ENCODE measurements at regions not wholly inside any gene's neighbourhood (a gene's known extent, or its start where the extent isn't known, plus 50 kb on each side); places are given as distances from the start of the nearest gene placed in this dataset.
"Not testable (repeated sequence)": the region's sequence is repeated elsewhere in the genome, so short reads cannot be mapped to it uniquely, and the experiment has no call there.

DNA sequence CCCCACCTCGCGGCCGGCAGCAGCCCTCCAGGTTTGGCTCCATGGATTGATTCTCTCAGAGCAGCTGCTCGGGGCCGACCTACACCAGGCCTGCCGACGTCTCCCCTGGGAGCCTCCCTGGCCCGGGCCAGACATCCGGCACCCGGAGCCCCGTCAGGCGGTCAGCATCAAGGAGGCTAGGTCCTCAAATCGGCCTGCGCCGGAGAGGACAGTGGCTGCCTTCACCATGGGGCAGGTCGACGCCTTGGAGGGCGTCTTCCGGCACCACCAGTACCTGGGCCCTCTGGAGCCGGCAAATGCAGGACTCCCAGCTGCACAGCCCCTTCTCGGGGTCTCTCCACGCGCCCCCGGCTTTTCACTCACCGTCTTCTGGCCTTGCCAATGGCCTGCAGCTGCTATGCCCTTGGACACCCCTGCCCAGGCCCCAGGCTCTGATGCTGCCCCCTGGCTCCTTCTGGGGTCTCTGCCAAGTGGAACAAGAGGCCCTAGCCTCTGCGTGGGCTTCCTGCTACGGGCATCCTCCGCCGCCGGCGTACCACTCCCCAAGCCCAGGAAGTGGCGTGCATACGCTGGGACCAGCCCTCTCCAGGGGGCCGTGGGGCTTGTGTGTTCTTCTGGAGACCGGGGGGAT is 341.8 kb downstream of the MAGEB5 start:
- TF ChIP-seq, protein P1, sequence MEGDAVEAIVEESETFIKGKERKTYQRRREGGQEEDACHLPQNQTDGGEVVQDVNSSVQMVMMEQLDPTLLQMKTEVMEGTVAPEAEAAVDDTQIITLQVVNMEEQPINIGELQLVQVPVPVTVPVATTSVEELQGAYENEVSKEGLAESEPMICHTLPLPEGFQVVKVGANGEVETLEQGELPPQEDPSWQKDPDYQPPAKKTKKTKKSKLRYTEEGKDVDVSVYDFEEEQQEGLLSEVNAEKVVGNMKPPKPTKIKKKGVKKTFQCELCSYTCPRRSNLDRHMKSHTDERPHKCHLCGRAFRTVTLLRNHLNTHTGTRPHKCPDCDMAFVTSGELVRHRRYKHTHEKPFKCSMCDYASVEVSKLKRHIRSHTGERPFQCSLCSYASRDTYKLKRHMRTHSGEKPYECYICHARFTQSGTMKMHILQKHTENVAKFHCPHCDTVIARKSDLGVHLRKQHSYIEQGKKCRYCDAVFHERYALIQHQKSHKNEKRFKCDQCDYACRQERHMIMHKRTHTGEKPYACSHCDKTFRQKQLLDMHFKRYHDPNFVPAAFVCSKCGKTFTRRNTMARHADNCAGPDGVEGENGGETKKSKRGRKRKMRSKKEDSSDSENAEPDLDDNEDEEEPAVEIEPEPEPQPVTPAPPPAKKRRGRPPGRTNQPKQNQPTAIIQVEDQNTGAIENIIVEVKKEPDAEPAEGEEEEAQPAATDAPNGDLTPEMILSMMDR (IDR thresholded peaks at IDR 0.05; ENCODE audit: control insufficient read depth, insufficient read depth, low read depth, low read length, missing control alignments): no peak
- DNase-seq (ENCODE audit: low read depth): no peak
- no peak overlapping the region for H3K4me3 ChIP-seq (ENCODE audit: control insufficient read depth, low read depth, low read length)

DNA sequence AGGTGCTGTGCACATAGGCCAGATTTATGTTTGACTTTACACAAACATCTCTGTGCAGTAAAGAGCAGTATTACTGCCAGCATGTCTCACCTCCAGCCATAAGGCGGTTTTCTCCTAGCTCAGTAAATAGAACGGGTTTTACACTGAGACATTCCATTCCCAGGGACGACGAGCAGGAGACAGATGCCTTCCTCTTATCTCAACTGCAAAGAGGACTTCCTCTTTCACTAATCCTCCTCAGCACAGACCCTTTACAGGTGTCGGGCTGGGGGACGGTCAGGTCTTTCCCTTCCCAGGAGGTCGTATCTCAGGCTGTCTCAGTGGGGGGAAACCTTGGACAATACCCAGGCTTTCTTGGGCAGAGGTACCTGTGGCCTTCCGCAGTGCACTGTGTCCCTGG is 309.8 kb downstream of the MAGEB5 start:
- DNase-seq (ENCODE audit: low read depth); H3K4me3 ChIP-seq (ENCODE audit: control insufficient read depth, low read depth, low read length): not testable (repeated sequence)

DNA sequence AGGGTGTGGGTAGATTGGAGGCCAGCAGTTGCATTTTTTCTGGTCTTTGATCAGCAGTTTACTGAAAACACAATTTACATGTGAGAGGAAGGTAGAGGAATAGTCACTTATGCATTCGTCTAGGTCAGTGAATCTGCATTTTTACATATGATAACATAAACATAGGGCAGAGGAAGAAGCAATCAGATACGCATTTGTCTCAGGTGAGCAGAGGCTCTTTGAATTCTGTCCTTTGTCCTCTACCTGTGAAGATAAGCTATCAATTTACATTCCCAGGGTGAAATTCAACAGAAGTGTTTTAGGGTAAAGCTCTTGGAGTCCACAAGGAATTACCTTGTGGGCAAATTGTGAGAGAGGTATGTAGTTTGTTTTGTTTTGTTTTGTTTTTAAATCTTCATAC is 306.5 kb downstream of the MAGEB5 start:
- TF ChIP-seq, protein P1 (IDR thresholded peaks at IDR 0.05; ENCODE audit: control insufficient read depth, insufficient read depth, low read depth, low read length, missing control alignments): no peak
- no peak overlapping the region for H3K4me3 ChIP-seq (ENCODE audit: control insufficient read depth, low read depth, low read length)
- no peak for DNase-seq (ENCODE audit: low read depth)

DNA sequence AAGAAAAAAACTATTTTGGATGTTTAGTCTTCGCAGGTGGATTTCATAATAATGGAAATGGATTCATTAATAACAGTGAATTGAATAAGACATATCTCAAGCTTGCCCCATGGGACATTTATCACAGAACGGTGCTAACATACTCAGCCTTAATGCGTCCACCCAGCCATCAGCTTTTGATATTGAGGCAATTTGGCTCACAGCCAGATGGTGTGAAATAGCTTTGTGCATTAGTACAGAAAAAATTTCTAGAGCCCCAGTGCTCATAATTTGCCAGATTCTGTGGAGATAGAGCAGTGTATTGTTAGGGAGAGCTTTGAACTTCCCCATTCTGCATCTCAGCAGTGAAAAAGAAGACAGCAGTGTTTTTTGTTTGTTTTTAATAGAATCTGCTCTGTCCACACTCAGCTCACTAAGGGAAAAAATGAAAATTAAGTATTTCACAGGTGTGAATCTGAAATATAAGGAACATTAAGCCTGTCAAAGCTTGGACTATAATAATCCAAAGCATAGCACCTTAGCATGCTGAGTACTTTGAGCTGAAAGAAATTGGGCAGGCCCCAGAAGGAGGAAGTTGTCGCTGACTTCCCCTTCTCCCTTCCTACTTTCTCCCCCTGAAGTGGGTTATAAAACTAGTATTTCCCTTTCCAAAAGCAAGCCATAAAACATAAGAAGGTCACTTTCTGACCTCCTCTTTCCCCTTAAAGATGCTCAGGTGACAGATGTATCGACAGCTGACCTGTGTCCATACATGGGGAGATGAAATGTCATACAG is 295.8 kb downstream of the MAGEB5 start:
- no peak overlapping the region for H3K4me3 ChIP-seq (ENCODE audit: control insufficient read depth, low read depth, low read length)
- TF ChIP-seq, protein P1 (IDR thresholded peaks at IDR 0.05; ENCODE audit: control insufficient read depth, insufficient read depth, low read depth, low read length, missing control alignments): no peak
- DNase-seq (ENCODE audit: low read depth): no peak

DNA sequence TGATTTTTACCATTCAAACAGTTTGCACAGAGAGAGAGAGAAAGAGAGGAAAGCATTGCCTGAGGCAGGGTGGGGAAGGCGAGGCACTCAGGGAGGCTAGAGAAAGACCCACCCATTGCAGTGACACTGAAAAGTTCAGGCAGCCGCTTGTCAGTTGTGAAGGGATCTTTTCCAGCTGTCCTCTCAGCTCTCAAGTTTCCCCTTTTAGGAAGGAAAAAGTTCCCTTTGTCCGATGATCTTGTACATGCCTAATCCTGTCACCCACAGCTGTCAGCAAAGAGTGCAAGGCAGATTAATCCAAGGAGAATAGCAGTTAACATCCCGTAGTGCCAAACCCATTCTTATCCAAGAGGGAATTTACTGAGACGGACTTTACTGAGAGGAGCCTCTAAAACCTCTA is 255.0 kb downstream of the MAGEB5 start:
- H3K4me3 ChIP-seq (ENCODE audit: control insufficient read depth, low read depth, low read length): no peak overlapping the region
- no peak for DNase-seq (ENCODE audit: low read depth)
- TF ChIP-seq, protein P1 (IDR thresholded peaks at IDR 0.05; ENCODE audit: control insufficient read depth, insufficient read depth, low read depth, low read length, missing control alignments): no peak

DNA sequence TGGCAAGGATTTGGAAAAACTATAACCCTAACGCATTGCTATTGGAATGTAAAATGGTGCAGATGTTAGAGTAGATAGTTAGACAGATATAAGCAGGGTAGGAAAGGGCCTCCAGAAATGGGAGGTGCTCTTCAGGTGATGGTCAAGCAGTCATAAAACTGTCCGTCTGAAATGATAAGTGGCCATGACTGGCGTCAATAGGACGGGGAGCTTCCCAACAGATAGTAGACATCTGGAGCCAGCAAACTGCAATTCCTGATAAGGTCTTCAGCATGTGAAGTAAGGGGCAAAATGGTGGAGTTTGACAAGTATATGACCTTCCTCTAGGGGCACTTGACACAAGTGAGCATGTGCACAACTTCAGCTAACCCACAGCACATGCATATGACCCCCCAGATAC is 250.4 kb downstream of the MAGEB5 start:
- no peak overlapping the region for H3K4me3 ChIP-seq (ENCODE audit: control insufficient read depth, low read depth, low read length)
- TF ChIP-seq, protein P1 (IDR thresholded peaks at IDR 0.05; ENCODE audit: control insufficient read depth, insufficient read depth, low read depth, low read length, missing control alignments): no peak
- no peak for DNase-seq (ENCODE audit: low read depth)

DNA sequence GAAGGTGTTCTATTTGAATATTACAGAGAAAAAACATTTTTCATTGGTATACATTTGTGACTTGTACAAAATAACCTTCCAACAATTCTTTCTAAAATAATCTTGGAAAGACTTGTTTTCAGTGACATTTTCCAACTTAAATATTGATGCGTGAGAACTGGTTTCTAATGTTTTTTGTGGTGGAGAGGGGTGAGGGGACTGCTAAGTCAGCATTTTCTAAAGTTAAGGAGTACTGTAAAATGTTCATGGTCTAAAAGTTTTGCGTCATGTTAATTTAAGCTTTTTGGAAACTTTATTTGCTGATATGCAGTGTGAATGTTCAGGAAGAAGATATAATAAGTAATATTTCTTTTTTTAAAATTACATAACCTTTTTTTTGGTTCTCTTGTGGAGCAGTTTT is 229.3 kb downstream of the MAGEB5 start:
- TF ChIP-seq, protein P1 (IDR thresholded peaks at IDR 0.05; ENCODE audit: control insufficient read depth, insufficient read depth, low read depth, low read length, missing control alignments): no peak
- no peak for DNase-seq (ENCODE audit: low read depth)
- no peak overlapping the region for H3K4me3 ChIP-seq (ENCODE audit: control insufficient read depth, low read depth, low read length)

DNA sequence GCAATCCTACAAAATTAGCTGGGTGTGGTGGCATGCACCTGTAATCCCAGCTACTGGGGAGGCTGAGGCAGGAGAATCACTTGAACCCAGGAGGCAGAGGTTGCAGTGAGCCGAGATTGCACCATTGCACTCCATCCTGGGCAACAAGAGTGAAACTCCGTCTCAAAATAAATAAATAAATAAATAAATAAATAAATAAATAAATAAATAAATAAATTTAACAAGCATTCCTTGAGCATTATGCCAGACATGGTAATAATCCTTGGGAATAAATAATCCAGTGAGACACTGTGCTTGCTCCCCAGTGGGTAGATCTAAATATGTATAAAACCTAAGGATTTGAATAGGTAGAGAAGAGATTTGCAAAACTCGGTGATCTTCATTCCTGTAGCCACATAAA is 228.4 kb downstream of the MAGEB5 start:
- DNase-seq (ENCODE audit: low read depth); H3K4me3 ChIP-seq (ENCODE audit: control insufficient read depth, low read depth, low read length): not testable (repeated sequence)
